SKM-1 treated with dmso at 0.1 percent for 144 hours (cell line): ENCODE measurements at regions not wholly inside any gene's neighbourhood (a gene's known extent, or its start where the extent isn't known, plus 50 kb on each side); places are given as distances from the start of the nearest gene placed in this dataset.

Source experiments
- DNase-seq: peaks from one replicate; lab custom pipeline; 2025; ENCODE audit not compliant: unreplicated experiment; lab: John Stamatoyannopoulos, UW

DNA sequence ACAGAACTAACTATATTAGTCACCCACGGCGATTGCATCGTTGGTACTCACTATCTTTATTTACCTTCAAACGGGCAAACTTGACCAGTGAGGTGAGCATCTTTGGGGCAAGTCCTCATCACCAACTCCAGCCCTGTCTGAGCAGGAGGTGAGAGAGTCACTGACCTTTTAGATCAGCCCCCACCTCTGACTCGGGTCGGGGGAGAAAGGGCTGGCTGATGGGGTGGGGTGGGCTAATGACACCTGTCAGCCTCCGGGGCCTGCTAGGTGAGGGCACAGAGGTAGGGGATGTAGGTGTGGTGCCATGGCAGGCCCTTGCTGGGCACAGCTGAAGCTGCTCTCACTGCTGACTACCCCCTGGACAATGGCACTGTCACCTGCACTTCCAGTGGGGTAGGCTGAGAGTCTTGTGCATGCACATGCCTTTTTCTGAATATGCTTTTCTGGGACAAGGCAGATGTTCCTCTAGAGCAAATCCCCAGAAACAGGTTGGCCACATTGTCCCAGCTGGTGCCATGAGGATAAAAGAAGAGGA lies 359.5 kb upstream of the MKI67 start:
- no peak for DNase-seq

- no peak for DNase-seq
Observed at GRCh38 chr10:128487517-128487916, 361.3 kb upstream of the MKI67 start.

GRCh38 chr10:128489324-128490247 lies 363.4 kb upstream of the MKI67 start:
- DNase-seq = no peak

DNA sequence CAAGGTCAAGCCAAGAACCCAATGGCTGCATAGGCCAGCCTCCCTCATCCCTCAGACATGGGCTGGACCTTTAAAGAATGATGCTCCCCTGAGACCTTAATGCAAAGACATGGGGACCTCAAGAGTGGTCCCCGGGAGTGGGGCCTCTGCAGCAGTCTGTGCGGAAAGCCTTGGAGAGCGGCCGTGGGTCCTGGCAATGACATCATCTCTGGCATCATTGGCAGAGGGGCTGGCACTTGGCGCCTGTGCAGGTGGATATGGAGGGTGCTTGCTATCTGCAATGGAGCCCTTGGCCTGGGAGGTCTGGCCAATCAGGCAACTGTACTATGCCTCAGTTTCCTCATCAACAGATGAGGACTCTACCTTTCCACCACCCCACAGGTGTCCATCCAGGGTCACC lies 365.5 kb upstream of the MKI67 start:
- no peak for DNase-seq

DNA sequence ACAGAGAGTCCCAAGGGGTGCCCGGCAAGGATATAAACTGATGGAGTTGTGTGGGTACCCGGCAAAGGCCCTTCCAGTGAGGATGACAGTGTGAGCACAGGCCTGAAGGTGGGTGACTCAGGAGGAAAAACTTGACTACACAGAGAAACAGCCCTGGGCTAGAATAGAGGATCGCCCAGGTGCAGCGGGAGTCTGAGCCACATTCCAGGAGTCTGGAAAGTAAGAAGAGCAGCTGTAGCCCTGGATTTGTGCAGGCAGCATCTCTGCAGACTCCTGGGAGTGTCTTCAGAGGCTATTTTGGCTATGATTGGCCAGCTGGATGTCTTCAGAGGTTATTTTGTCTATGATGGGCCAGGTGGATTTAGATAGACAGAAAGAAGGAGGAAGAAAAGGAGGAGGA lies 367.6 kb upstream of the MKI67 start:
- DNase-seq = no peak

DNA sequence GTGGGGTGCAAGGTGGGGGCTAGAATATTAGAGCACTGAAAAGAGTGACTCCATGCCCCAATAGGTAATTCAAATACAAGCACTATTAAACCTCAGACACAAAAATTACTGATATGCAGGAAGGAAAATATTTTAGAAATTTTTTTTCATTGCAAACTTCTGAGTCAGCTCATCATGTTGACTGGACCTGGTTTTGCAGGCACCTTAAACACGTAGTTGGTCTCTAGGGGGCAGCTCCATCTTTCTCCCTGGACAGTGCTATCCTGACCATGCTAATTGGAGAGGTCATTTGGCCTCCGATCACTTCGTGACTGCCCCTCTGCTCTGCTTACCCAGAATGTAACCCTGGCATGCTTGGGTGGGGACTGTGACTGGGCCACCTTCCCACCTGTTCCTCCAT lies 368.4 kb upstream of the MKI67 start:
- DNase-seq = no peak

- DNase-seq = no peak
Observed at GRCh38 chr10:128497660-128498377, 371.6 kb upstream of the MKI67 start.

DNA sequence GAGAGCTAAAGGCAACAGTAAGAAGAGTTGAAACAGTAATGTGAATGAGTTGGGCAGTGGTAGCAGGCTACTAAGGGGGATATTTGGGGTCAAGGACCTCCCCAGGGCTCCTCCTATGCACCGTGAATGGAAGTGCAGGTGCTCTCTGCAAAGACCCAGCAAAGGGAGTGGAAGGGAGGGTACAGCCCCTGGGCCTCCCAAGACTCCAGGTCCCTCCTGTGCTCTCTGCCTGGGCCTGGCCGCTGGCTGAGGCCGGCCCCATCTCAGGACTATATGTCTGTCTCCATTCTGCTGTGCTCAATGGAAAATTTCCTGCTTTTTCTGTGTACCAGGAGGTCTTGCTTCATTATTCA lies 372.1 kb upstream of the MKI67 start:
- no peak for DNase-seq

- DNase-seq = no peak
Observed at GRCh38 chr10:128498746-128499145, 372.5 kb upstream of the MKI67 start.

- no peak for DNase-seq
Observed at GRCh38 chr10:128499486-128499885, 373.3 kb upstream of the MKI67 start.

- no peak for DNase-seq
Observed at GRCh38 chr10:128499956-128500355, 373.7 kb upstream of the MKI67 start.

GRCh38 chr10:128500642-128501041 lies 374.4 kb upstream of the MKI67 start:
- no peak for DNase-seq

GRCh38 chr10:128505346-128505745 lies 379.1 kb upstream of the MKI67 start:
- no peak for DNase-seq

DNA sequence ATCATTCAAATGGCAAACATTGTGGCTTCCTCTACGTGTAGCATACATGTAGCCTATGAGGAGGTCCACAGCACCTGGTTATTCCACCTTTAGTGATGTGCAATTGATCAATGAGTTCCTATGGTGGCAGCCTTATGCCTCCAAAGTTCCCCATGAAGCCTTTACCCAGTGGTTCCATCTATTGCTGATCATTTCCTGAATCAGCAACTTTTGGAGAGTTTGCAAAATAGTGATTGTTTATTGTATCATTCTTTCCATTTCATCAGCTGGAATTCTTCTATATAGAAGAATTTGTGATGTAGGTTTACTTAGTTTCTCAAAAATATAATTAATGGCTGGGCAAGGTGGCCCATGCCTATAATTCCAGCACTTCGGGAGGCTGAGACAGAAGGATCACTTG lies 380.2 kb upstream of the MKI67 start:
- no peak for DNase-seq

DNA sequence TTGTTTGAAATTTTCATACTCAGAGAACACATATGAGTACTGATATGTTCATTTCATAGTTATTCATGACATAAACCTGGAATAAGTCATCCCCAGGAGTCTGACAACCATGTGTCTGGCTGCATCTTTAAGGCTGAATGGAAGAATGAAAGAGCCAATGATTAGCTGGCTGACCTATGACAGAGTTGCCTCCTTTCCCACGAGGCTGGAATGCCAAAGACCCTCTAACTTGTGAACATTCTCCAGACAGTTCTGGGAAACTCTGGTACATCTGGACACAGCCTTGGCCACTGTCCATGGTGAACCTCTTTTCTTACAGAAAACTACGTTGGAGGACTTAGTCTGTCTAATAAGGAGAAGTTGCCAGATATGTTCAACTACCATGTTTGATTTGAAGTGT lies 380.8 kb upstream of the MKI67 start:
- no peak for DNase-seq

DNA sequence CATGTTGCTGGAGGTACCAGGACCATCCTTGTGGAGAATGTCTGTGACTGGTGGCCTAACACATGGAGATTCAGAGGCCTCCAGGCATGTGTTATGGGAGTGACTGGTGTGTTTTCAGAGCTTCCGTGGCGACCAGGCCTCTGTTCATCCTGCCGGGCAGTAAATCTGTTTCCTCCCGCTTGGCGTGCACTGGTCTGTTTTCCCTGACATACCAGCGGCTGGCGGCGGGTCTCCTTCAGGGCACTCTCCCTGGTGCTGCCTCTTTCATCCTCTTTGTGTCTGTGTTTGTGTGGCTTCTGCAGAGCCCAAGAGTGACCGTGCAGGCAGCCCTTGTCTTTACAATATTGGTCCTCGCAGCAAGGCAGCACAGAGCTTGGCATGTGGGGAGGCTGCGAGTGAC lies 385.1 kb upstream of the MKI67 start:
- DNase-seq = no peak

DNA sequence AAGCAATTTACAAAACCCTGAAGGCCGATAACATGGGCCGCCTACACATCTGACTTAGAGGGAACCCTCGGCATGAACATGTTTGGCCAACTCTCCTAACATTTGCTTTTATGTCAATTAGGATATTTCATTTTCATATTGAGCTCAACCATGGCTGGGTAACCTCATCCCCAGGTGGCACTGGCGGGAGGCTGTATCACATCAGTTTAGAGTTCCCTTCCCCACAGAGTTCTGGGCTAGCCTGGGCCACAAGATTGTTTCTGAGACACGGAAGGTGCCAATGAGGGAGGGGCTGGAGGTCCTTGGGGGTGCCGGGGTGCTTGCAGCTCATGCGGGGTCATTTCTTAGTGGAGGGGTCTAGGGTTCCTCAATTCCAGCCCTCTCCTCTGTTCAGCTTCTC lies 386.5 kb upstream of the MKI67 start:
- no peak for DNase-seq

- DNase-seq = no peak
Observed at GRCh38 chr10:128514536-128514935, 388.3 kb upstream of the MKI67 start.

DNA sequence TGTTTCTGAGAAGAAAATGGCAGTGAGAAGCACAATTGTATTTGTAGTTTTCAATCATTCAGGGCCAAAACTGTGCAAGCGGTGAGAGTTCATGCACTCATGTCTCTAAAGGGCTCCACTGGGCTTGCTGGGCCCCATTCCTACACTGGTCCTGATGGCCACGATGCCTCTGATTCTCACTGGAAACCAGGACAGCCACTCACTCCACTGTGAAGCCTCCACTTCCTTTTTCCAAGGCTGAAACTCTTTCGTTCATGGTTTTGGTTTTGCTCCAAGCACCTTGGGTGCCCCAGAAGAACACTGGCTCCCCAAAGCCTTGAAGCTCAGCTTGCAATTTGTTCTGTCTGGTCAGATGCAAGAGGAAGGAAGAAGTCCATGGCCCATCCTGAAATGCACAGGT lies 390.0 kb upstream of the MKI67 start:
- DNase-seq = no peak

DNA sequence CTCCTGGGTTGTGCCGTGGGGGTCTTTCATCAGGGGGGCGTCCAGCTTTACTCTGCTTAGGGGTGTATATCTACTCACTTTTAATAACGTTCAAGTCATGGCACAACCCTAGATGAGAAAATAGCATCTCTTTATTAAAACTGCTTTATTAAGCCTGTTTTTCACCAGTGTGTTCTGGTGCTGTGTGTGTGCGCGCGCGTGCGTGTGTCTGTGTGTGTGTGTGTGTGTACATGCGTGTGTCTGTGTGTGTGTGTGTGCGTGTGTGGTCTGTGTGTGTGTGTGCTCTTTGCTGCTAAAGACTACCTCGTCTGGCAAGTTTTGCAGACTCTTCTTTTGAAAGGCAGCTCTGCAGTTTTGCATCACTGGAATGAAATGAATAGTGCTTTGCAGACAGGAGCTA lies 390.9 kb upstream of the MKI67 start:
- no peak for DNase-seq

DNA sequence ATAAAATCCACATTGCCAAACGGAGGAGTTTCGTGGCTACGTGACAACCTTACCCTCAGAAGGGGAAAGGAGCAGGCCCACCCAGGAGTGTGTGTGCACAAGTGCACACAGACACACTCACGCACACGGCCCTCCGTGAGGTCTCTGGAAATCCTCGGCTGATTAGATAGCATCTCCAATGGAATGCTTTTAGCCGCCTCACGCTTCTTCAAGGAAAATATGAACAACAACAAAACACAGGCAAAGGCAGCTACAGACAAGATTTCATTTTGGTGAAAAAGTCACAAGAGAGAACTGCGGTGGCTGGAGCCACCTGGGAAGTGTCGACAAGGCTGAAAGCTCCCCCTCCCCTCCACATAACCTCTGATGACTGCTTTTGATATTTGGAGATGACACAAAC lies 391.8 kb upstream of the MKI67 start:
- no peak for DNase-seq

DNA sequence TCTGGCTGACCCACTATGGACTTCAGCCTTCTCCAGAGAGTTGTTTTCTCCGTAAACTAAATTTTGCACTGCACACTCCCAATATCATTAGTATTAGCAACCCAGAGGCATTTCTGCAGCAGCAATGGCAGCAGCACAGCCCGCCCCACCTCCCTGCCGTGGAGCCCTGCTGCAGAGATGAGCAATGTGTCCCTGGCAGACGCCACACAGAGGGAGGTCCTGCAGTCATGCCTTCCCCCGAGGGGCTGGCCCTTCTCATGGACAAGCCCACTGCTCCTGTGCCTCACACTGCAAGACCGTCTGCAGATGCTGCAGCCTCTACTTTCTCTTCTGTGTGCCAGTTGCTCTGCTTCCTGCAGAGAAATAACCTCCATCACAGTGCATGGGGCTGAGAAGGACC lies 393.4 kb upstream of the MKI67 start:
- DNase-seq = no peak
